SIG-M5 treated with dmso at 0.1 percent for 504 hours (cell line): ENCODE measurements at regions not wholly inside any gene's neighbourhood (a gene's known extent, or its start where the extent isn't known, plus 50 kb on each side); places are given as distances from the start of the nearest gene placed in this dataset.
"Not testable (repeated sequence)": the region's sequence is repeated elsewhere in the genome, so short reads cannot be mapped to it uniquely, and the experiment has no call there.

Experiments
- DNase-seq: peaks from one replicate; lab custom pipeline; 2025; ENCODE audit not compliant: unreplicated experiment; lab: John Stamatoyannopoulos, UW

GRCh38 chr6:1230689-1231605 lies 81.0 kb upstream of the FOXQ1 start:
- no peak for DNase-seq

GRCh38 chr6:1230281-1230680 lies 81.6 kb upstream of the FOXQ1 start:
- no peak for DNase-seq

GRCh38 chr6:1229808-1230207 lies 82.1 kb upstream of the FOXQ1 start:
- no peak for DNase-seq

GRCh38 chr6:1229301-1229700 lies 82.6 kb upstream of the FOXQ1 start:
- DNase-seq, result no peak

- DNase-seq, result no peak
Observed at GRCh38 chr6:1228754-1229191, 83.1 kb upstream of the FOXQ1 start.

- no peak for DNase-seq
Observed at GRCh38 chr6:1227935-1228753, 83.8 kb upstream of the FOXQ1 start.

- DNase-seq, result no peak
Observed at GRCh38 chr6:1227600-1227934, 84.3 kb upstream of the FOXQ1 start.

- no peak for DNase-seq
Observed at GRCh38 chr6:1226277-1227099, 85.4 kb upstream of the FOXQ1 start.

- no peak for DNase-seq
Observed at GRCh38 chr6:1224514-1224913, 87.4 kb upstream of the FOXQ1 start.

- DNase-seq, result no peak
Observed at GRCh38 chr6:1222728-1223595, 88.9 kb upstream of the FOXQ1 start.

- DNase-seq, result no peak
Observed at GRCh38 chr6:1217396-1217795, 94.5 kb upstream of the FOXQ1 start.

- no peak for DNase-seq
Observed at GRCh38 chr6:1216488-1216974, 95.4 kb upstream of the FOXQ1 start.

GRCh38 chr6:1215884-1216487 lies 95.9 kb upstream of the FOXQ1 start:
- DNase-seq, result no peak

- no peak for DNase-seq
Observed at GRCh38 chr6:1215023-1215422, 96.9 kb upstream of the FOXQ1 start.

- DNase-seq, result no peak
Observed at GRCh38 chr6:1212919-1213318, 99.0 kb upstream of the FOXQ1 start.

GRCh38 chr6:1212138-1212537 lies 99.8 kb upstream of the FOXQ1 start:
- DNase-seq, result not testable (repeated sequence)

- DNase-seq, result not testable (repeated sequence)
Observed at GRCh38 chr6:1210631-1211030, 101.3 kb upstream of the FOXQ1 start.

- DNase-seq, result no peak
Observed at GRCh38 chr6:1208876-1209275, 103.0 kb upstream of the FOXQ1 start.

- no peak for DNase-seq
Observed at GRCh38 chr6:1203546-1203945, 108.4 kb upstream of the FOXQ1 start.

- no peak for DNase-seq
Observed at GRCh38 chr6:1202201-1202600, 109.7 kb upstream of the FOXQ1 start.
